ENCODE measurements at regions not wholly inside any gene's neighbourhood (a gene's known extent, or its start where the extent isn't known, plus 50 kb on each side); places are given as distances from the start of the nearest gene placed in this dataset.

- TF ChIP-seq POLR2A (IDR thresholded peaks at IDR 0.05; ENCODE audit: low read depth, low read length) (no peak), MXI1 (IDR thresholded peaks at IDR 0.05; ENCODE audit: borderline replicate concordance, low read depth, low read length) (no peak), CTCF (conservative IDR thresholded peaks at IDR 0.05; ENCODE audit: low read depth, low read length) (no peak), BHLHE40 (IDR thresholded peaks at IDR 0.05; ENCODE audit: low read depth, low read length) (no peak), MAFK (IDR thresholded peaks at IDR 0.05; ENCODE audit: low read depth, low read length) (no peak), CEBPB (IDR thresholded peaks at IDR 0.05; ENCODE audit: low read depth, low read length) (no peak), ELK1 (IDR thresholded peaks at IDR 0.05; ENCODE audit: borderline replicate concordance, low read depth, low read length) (no peak)
Measured at GRCh38 chr20:41818369-41818768, 200.2 kb upstream of the CHD6 start.
